ENCODE measurements at regions not wholly inside any gene's neighbourhood (a gene's known extent, or its start where the extent isn't known, plus 50 kb on each side); places are given as distances from the start of the nearest gene placed in this dataset.
A peak's percentile ranks its signal among the peaks of the same experiment; 100 is the strongest.

GRCh38 chr14:89571491-89571890, 154.5 kb upstream of the FOXN3 start:
- H3K4me3 ChIP-seq (ENCODE audit: low read depth in 1 of 2, low read length in 1 of 2): no peak overlapping the region
- no peak for TF ChIP-seq CTCF (IDR thresholded peaks at IDR 0.05)
- H3K27me3 ChIP-seq: no peaks in the 10 kb centered on the region
- H3K4me1 ChIP-seq (ENCODE audit: control insufficient read depth in 1 of 2, insufficient read depth in 1 of 2, low read depth in 1 of 2, low read length in 1 of 2): peaks cover 16 to 19% of the 10 kb centered on the region in 2 experiments
- no peak overlapping the region for H3K27ac ChIP-seq
- H3K9me3 ChIP-seq: no peaks in the 10 kb centered on the region
- no peaks in the 10 kb centered on the region for H3K36me3 ChIP-seq

- Histone ChIP-seq H3K4me3 (ENCODE audit: low read depth in 1 of 2, low read length in 1 of 2) (peak overlapping the region; percentile 18 to 40), H3K27me3 (no peaks in the 10 kb centered on the region), H3K36me3 (no peaks in the 10 kb centered on the region), H3K27ac (peak overlapping the region; percentile 78), H3K9me3 (no peaks in the 10 kb centered on the region), H3K4me1 (ENCODE audit: control insufficient read depth in 1 of 2, insufficient read depth in 1 of 2, low read depth in 1 of 2, low read length in 1 of 2) (peaks cover 40 to 42% of the 10 kb centered on the region in 2 experiments)
- no peak for TF ChIP-seq CTCF (IDR thresholded peaks at IDR 0.05)
Measured at GRCh38 chr14:89566644-89567415, 149.8 kb upstream of the FOXN3 start.

- peak overlapping the region in 1 of 2 experiments; percentile 18 for H3K4me3 ChIP-seq (ENCODE audit: low read depth in 1 of 2, low read length in 1 of 2)
- TF ChIP-seq CTCF (IDR thresholded peaks at IDR 0.05): no peak
- H3K27me3 ChIP-seq: no peaks in the 10 kb centered on the region
- peak overlapping the region; percentile 78 for H3K27ac ChIP-seq
- no peaks in the 10 kb centered on the region for H3K9me3 ChIP-seq
- H3K4me1 ChIP-seq (ENCODE audit: control insufficient read depth in 1 of 2, insufficient read depth in 1 of 2, low read depth in 1 of 2, low read length in 1 of 2): peaks cover 40 to 42% of the 10 kb centered on the region in 2 experiments
- no peaks in the 10 kb centered on the region for H3K36me3 ChIP-seq
Measured at GRCh38 chr14:89566180-89566579, 149.1 kb upstream of the FOXN3 start.

- H3K27me3 ChIP-seq: no peaks in the 10 kb centered on the region
- H3K36me3 ChIP-seq: no peaks in the 10 kb centered on the region
- H3K9me3 ChIP-seq: no peaks in the 10 kb centered on the region
- no peak overlapping the region for H3K27ac ChIP-seq
- H3K4me3 ChIP-seq (ENCODE audit: low read depth in 1 of 2, low read length in 1 of 2): no peak overlapping the region
- peaks cover 40 to 42% of the 10 kb centered on the region in 2 experiments for H3K4me1 ChIP-seq (ENCODE audit: control insufficient read depth in 1 of 2, insufficient read depth in 1 of 2, low read depth in 1 of 2, low read length in 1 of 2)
- TF ChIP-seq CTCF (IDR thresholded peaks at IDR 0.05): no peak
Measured at GRCh38 chr14:89565607-89566006, 148.6 kb upstream of the FOXN3 start.

- no peak overlapping the region for H3K27ac ChIP-seq
- no peaks in the 10 kb centered on the region for H3K27me3 ChIP-seq
- H3K4me1 ChIP-seq (ENCODE audit: control insufficient read depth in 1 of 2, insufficient read depth in 1 of 2, low read depth in 1 of 2, low read length in 1 of 2): peaks cover 40 to 42% of the 10 kb centered on the region in 2 experiments
- no peaks in the 10 kb centered on the region for H3K9me3 ChIP-seq
- no peak for TF ChIP-seq CTCF (IDR thresholded peaks at IDR 0.05)
- no peaks in the 10 kb centered on the region for H3K36me3 ChIP-seq
- no peak overlapping the region for H3K4me3 ChIP-seq (ENCODE audit: low read depth in 1 of 2, low read length in 1 of 2)
Measured at GRCh38 chr14:89564989-89565388, 148.0 kb upstream of the FOXN3 start.

All from neutrophil (primary cell).